ENCODE measurements at regions not wholly inside any gene's neighbourhood (a gene's known extent, or its start where the extent isn't known, plus 50 kb on each side); places are given as distances from the start of the nearest gene placed in this dataset.

- TF ChIP-seq CTCF (conservative IDR thresholded peaks at IDR 0.05; ENCODE audit: control insufficient read depth, insufficient read depth, low read depth, low read length): no peak
- no peak for DNase-seq (ENCODE audit: low read depth)
- H3K4me3 ChIP-seq (ENCODE audit: control insufficient read depth, low read depth, low read length): no peak overlapping the region
Observed at GRCh38 chr1:61007534-61008364, 74.6 kb upstream of the NFIA start.

GRCh38 chr1:61005614-61006580, 76.5 kb upstream of the NFIA start:
- no peak for TF ChIP-seq CTCF (conservative IDR thresholded peaks at IDR 0.05; ENCODE audit: control insufficient read depth, insufficient read depth, low read depth, low read length)
- H3K4me3 ChIP-seq (ENCODE audit: control insufficient read depth, low read depth, low read length): no peak overlapping the region
- DNase-seq (ENCODE audit: low read depth): no peak

GRCh38 chr1:61004262-61005003, 77.9 kb upstream of the NFIA start:
- no peak for TF ChIP-seq CTCF (conservative IDR thresholded peaks at IDR 0.05; ENCODE audit: control insufficient read depth, insufficient read depth, low read depth, low read length)
- DNase-seq (ENCODE audit: low read depth): no peak
- H3K4me3 ChIP-seq (ENCODE audit: control insufficient read depth, low read depth, low read length): no peak overlapping the region

GRCh38 chr1:61000327-61000726, 82.0 kb upstream of the NFIA start:
- H3K4me3 ChIP-seq (ENCODE audit: control insufficient read depth, low read depth, low read length): no peak overlapping the region
- TF ChIP-seq CTCF (conservative IDR thresholded peaks at IDR 0.05; ENCODE audit: control insufficient read depth, insufficient read depth, low read depth, low read length): no peak
- DNase-seq (ENCODE audit: low read depth): no peak

GRCh38 chr1:60998786-60999185, 83.6 kb upstream of the NFIA start:
- DNase-seq (ENCODE audit: low read depth): no peak
- no peak for TF ChIP-seq CTCF (conservative IDR thresholded peaks at IDR 0.05; ENCODE audit: control insufficient read depth, insufficient read depth, low read depth, low read length)
- H3K4me3 ChIP-seq (ENCODE audit: control insufficient read depth, low read depth, low read length): no peak overlapping the region

- no peak overlapping the region for H3K4me3 ChIP-seq (ENCODE audit: control insufficient read depth, low read depth, low read length)
- no peak for TF ChIP-seq CTCF (conservative IDR thresholded peaks at IDR 0.05; ENCODE audit: control insufficient read depth, insufficient read depth, low read depth, low read length)
- no peak for DNase-seq (ENCODE audit: low read depth)
Observed at GRCh38 chr1:60994828-60995492, 87.4 kb upstream of the NFIA start.

Data from fibroblast of mammary gland (primary cell).